ENCODE measurements at regions not wholly inside any gene's neighbourhood (a gene's known extent, or its start where the extent isn't known, plus 50 kb on each side); places are given as distances from the start of the nearest gene placed in this dataset.

DNA sequence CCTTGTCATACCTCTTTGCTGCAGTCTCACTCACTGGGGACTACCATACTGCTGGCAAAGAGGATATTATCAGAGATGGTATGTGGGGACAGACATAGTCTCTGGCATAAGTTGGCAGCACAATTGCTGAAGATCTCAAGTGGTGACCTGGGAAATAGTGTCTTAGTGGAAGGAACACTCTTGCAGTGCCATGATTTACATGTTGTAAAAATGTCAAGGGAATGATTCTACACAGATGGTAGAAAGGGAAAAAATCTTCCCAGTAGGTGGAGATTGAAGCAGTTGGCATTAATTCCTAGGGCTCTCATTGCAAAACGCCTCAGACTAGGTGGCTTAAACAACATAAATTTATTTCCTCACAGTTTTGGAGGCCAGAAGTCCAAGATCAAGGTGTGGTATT, 662.2 kb downstream of the DHX35 start:
- Histone ChIP-seq H3K4me1 (ENCODE audit: control insufficient read depth, extremely low read depth, insufficient read depth, low read length) (no peaks in the 10 kb centered on the region), H3K9me1 (replicated peaks; ENCODE audit: control insufficient read depth, extremely low read depth, insufficient read depth, low read length) (no peaks in the 10 kb centered on the region), H3K27ac (ENCODE audit: insufficient read depth, low read depth, low read length) (no peak overlapping the region), H3K27me3 (ENCODE audit: control insufficient read depth in 2 of 2, insufficient read depth in 2 of 2, low read length in 2 of 2) (no peaks in the 10 kb centered on the region), H3K36me3 (ENCODE audit: control insufficient read depth in 2 of 2, extremely low read depth in 1 of 2, insufficient read depth in 2 of 2, low read length in 2 of 2) (no peaks in the 10 kb centered on the region), H3K9me3 (replicated peaks; ENCODE audit: control insufficient read depth, insufficient read depth, low read length) (no peaks in the 10 kb centered on the region), H3K4me2 (ENCODE audit: insufficient read depth, low read length) (no peak overlapping the region), H4K20me1 (replicated peaks; ENCODE audit: control insufficient read depth, extremely low read depth, insufficient read depth, low read length) (no peaks in the 10 kb centered on the region), H3K4me3 (replicated peaks in 1 of 3; ENCODE audit: insufficient read depth in 1 of 3, low read depth in 1 of 3, low read length in 3 of 3) (no peak overlapping the region), H3K9ac (replicated peaks; ENCODE audit: extremely low read depth, insufficient read depth, low read length) (no peak overlapping the region), H2AFZ (ENCODE audit: low read depth, low read length) (no peak overlapping the region), H3K79me2 (ENCODE audit: control insufficient read depth, insufficient read depth, low read length) (no peaks in the 10 kb centered on the region)
- BruUV-seq (replicated peaks): no TSS peak
- dilution Hi-C loops (cut with MboI; ENCODE audit: extremely low pct_ligation_motif_present, low sequenced_read_pairs): no loop called here
- CTCF ChIA-PET: no interaction called here
- POLR2A ChIA-PET: no interaction called here
- TF ChIP-seq EZH2 (IDR thresholded peaks at IDR 0.05; ENCODE audit: borderline replicate concordance, low read depth, low read length, severe bottlenecking): no peak
- TF ChIP-seq GATA2 (IDR thresholded peaks at IDR 0.05; ENCODE audit: insufficient read depth, insufficient read length, low read depth, low read length): no peak
- TF ChIP-seq CTCF (IDR thresholded peaks at IDR 0.05; ENCODE audit: extremely low read depth in 1 of 2, insufficient read depth in 1 of 2, low read depth in 1 of 2, low read length in 2 of 2): no peak
- no peak for TF ChIP-seq POLR2A (IDR thresholded peaks at IDR 0.05; ENCODE audit: low read depth, low read length)
- no peak for TF ChIP-seq POLR2AphosphoS5 (IDR thresholded peaks at IDR 0.05; ENCODE audit: insufficient read depth, low read depth, low read length)
- no peak for TF ChIP-seq FOS (IDR thresholded peaks at IDR 0.05; ENCODE audit: borderline replicate concordance, insufficient read depth, low read length)
- TF ChIP-seq JUN (IDR thresholded peaks at IDR 0.05; ENCODE audit: borderline replicate concordance, insufficient read depth, insufficient read length, low read depth): no peak
- no peak for TF ChIP-seq MYC (IDR thresholded peaks at IDR 0.05; ENCODE audit: low read depth, low read length)
- TF ChIP-seq, protein P1, sequence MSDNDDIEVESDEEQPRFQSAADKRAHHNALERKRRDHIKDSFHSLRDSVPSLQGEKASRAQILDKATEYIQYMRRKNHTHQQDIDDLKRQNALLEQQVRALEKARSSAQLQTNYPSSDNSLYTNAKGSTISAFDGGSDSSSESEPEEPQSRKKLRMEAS (IDR thresholded peaks at IDR 0.05; ENCODE audit: insufficient read depth, insufficient read length): no peak
- FAIRE-seq (no peak), DNase-seq (ENCODE audit: low read depth, low spot score) (no peak)
- intact Hi-C loops (cut with micrococcal nuclease): no loop called here
